Activated T-cell treated with anti-CD3 and anti-CD28 coated beads, Interleukin-2, amount 50 U/mL, for 4 hours (primary cell): ENCODE measurements at regions not wholly inside any gene's neighbourhood (a gene's known extent, or its start where the extent isn't known, plus 50 kb on each side); places are given as distances from the start of the nearest gene placed in this dataset.

ENCODE experiments used
- ATAC-seq, 2 donors: fragments of 200-7000 bp; cut with Tn5 transposase; one replicate each; pipeline ENCODE4 v1.10.0; 2021
- DNase-seq: peaks from one replicate; pipeline ENCODE4 v3.0.0-alpha.2; 2020
- H3K27me3 Mint-ChIP-seq: one replicate; pipeline ENCODE4 v1.8.0; 2021; ENCODE audit warnings: low read depth, mixed read lengths
- H3K36me3 Mint-ChIP-seq: one replicate; pipeline ENCODE4 v1.8.0; 2022; ENCODE audit warnings: mixed read lengths; ENCODE audit not compliant: insufficient read depth
- H3K4me1 Mint-ChIP-seq: one replicate; pipeline ENCODE4 v1.8.0; 2021; ENCODE audit warnings: low read depth, mixed read lengths
- H3K4me3 Mint-ChIP-seq: one replicate; pipeline ENCODE4 v1.8.0; 2021; ENCODE audit warnings: mild to moderate bottlenecking, moderate library complexity, mixed read lengths
- H3K9me3 Mint-ChIP-seq: one replicate; pipeline ENCODE4 v1.8.0; 2021; ENCODE audit warnings: mixed read lengths

- Mint-ChIP-seq H3K4me1 (no peaks in the 10 kb centered on the region), H3K9me3 (peaks cover 12% of the 10 kb centered on the region), H3K4me3 (no peak overlapping the region), H3K27me3 (no peaks in the 10 kb centered on the region), H3K36me3 (no peaks in the 10 kb centered on the region)
- DNase-seq (no peak), ATAC-seq (no peak)
Measured at GRCh38 chr5:15334551-15335266, 165.3 kb upstream of the FBXL7 start.

- Mint-ChIP-seq H3K4me3 (no peak overlapping the region), H3K4me1 (no peaks in the 10 kb centered on the region), H3K9me3 (peaks cover 12% of the 10 kb centered on the region), H3K27me3 (no peaks in the 10 kb centered on the region), H3K36me3 (no peaks in the 10 kb centered on the region)
- DNase-seq (no peak), ATAC-seq (no peak)
Measured at GRCh38 chr5:15333091-15333490, 166.9 kb upstream of the FBXL7 start.

- DNase-seq: no peak
- H3K36me3 Mint-ChIP-seq: no peaks in the 10 kb centered on the region
- no peaks in the 10 kb centered on the region for H3K4me1 Mint-ChIP-seq
- no peak for ATAC-seq
- no peak overlapping the region for H3K4me3 Mint-ChIP-seq
- peaks cover 7% of the 10 kb centered on the region for H3K9me3 Mint-ChIP-seq
- H3K27me3 Mint-ChIP-seq: no peaks in the 10 kb centered on the region
Measured at GRCh38 chr5:15326932-15327331, 173.0 kb upstream of the FBXL7 start.

- Mint-ChIP-seq H3K9me3 (peaks cover 7% of the 10 kb centered on the region), H3K4me1 (no peaks in the 10 kb centered on the region), H3K36me3 (no peaks in the 10 kb centered on the region), H3K4me3 (no peak overlapping the region), H3K27me3 (no peaks in the 10 kb centered on the region)
- ATAC-seq: no peak
- DNase-seq: no peak
Measured at GRCh38 chr5:15326471-15326870, 173.5 kb upstream of the FBXL7 start.

GRCh38 chr5:15322421-15322820, 177.6 kb upstream of the FBXL7 start:
- no peaks in the 10 kb centered on the region for H3K36me3 Mint-ChIP-seq
- H3K4me1 Mint-ChIP-seq: no peaks in the 10 kb centered on the region
- no peaks in the 10 kb centered on the region for H3K27me3 Mint-ChIP-seq
- peaks cover 7% of the 10 kb centered on the region for H3K9me3 Mint-ChIP-seq
- H3K4me3 Mint-ChIP-seq: no peak overlapping the region
- ATAC-seq (no peak), DNase-seq (no peak)

GRCh38 chr5:15321776-15322175, 178.2 kb upstream of the FBXL7 start:
- Mint-ChIP-seq H3K9me3 (peaks cover 7% of the 10 kb centered on the region), H3K4me1 (no peaks in the 10 kb centered on the region), H3K27me3 (no peaks in the 10 kb centered on the region), H3K4me3 (no peak overlapping the region), H3K36me3 (no peaks in the 10 kb centered on the region)
- ATAC-seq (no peak), DNase-seq (no peak)

GRCh38 chr5:15320871-15321270, 179.1 kb upstream of the FBXL7 start:
- Mint-ChIP-seq H3K27me3 (no peaks in the 10 kb centered on the region), H3K36me3 (no peaks in the 10 kb centered on the region), H3K9me3 (no peaks in the 10 kb centered on the region), H3K4me1 (no peaks in the 10 kb centered on the region), H3K4me3 (no peak overlapping the region)
- ATAC-seq (no peak), DNase-seq (no peak)

- Mint-ChIP-seq H3K9me3 (peaks cover 4% of the 10 kb centered on the region), H3K4me1 (no peaks in the 10 kb centered on the region), H3K27me3 (no peaks in the 10 kb centered on the region), H3K4me3 (no peak overlapping the region), H3K36me3 (no peaks in the 10 kb centered on the region)
- DNase-seq: no peak
- no peak for ATAC-seq
Measured at GRCh38 chr5:15304914-15305834, 194.8 kb upstream of the FBXL7 start.

- DNase-seq (no peak), ATAC-seq (no peak)
- Mint-ChIP-seq H3K4me1 (no peaks in the 10 kb centered on the region), H3K4me3 (no peak overlapping the region), H3K27me3 (no peaks in the 10 kb centered on the region), H3K9me3 (peaks cover 11% of the 10 kb centered on the region), H3K36me3 (no peaks in the 10 kb centered on the region)
Measured at GRCh38 chr5:15304066-15304731, 195.8 kb upstream of the FBXL7 start.

GRCh38 chr5:15300141-15300540, 199.8 kb upstream of the FBXL7 start:
- ATAC-seq (no peak), DNase-seq (no peak)
- Mint-ChIP-seq H3K36me3 (no peaks in the 10 kb centered on the region), H3K4me3 (no peak overlapping the region), H3K27me3 (no peaks in the 10 kb centered on the region), H3K4me1 (no peaks in the 10 kb centered on the region), H3K9me3 (peaks cover 7% of the 10 kb centered on the region)

- Mint-ChIP-seq H3K4me3 (no peak overlapping the region), H3K36me3 (no peaks in the 10 kb centered on the region), H3K9me3 (peaks cover 17% of the 10 kb centered on the region), H3K4me1 (no peaks in the 10 kb centered on the region), H3K27me3 (no peaks in the 10 kb centered on the region)
- no peak for ATAC-seq
- no peak for DNase-seq
Measured at GRCh38 chr5:15290953-15291352, 209.0 kb upstream of the FBXL7 start.

- DNase-seq (no peak), ATAC-seq (no peak)
- peaks cover 17% of the 10 kb centered on the region for H3K9me3 Mint-ChIP-seq
- H3K4me1 Mint-ChIP-seq: no peaks in the 10 kb centered on the region
- no peaks in the 10 kb centered on the region for H3K27me3 Mint-ChIP-seq
- H3K36me3 Mint-ChIP-seq: no peaks in the 10 kb centered on the region
- H3K4me3 Mint-ChIP-seq: no peak overlapping the region
Measured at GRCh38 chr5:15286650-15287049, 213.3 kb upstream of the FBXL7 start.

- no peaks in the 10 kb centered on the region for H3K27me3 Mint-ChIP-seq
- H3K9me3 Mint-ChIP-seq: peaks cover 17% of the 10 kb centered on the region
- DNase-seq (no peak), ATAC-seq (no peak)
- H3K4me3 Mint-ChIP-seq: no peak overlapping the region
- no peaks in the 10 kb centered on the region for H3K4me1 Mint-ChIP-seq
- no peaks in the 10 kb centered on the region for H3K36me3 Mint-ChIP-seq
Measured at GRCh38 chr5:15285901-15286583, 213.9 kb upstream of the FBXL7 start.

GRCh38 chr5:15284706-15285105, 215.3 kb upstream of the FBXL7 start:
- no peak for DNase-seq
- Mint-ChIP-seq H3K36me3 (no peaks in the 10 kb centered on the region), H3K4me1 (no peaks in the 10 kb centered on the region), H3K4me3 (no peak overlapping the region), H3K27me3 (no peaks in the 10 kb centered on the region), H3K9me3 (peaks cover 20% of the 10 kb centered on the region)
- ATAC-seq: no peak
